Esophagus (tissue), 2 donors: ENCODE measurements at regions not wholly inside any gene's neighbourhood (a gene's known extent, or its start where the extent isn't known, plus 50 kb on each side); places are given as distances from the start of the nearest gene placed in this dataset.

Source experiments
- H3K27ac ChIP-seq, 2 donors: one replicate each; pipeline ENCODE4 v1.5.1; 2013; ENCODE audit warnings: low read depth in 2 of 2, mild to moderate bottlenecking in 2 of 2, inconsistent platforms in 1 of 2, low read length in 1 of 2, moderate library complexity in 1 of 2
- H3K27me3 ChIP-seq, 2 donors: one replicate each; pipeline ENCODE4 v1.6.1; 2013; ENCODE audit warnings: low read length in 2 of 2, control low read depth in 1 of 2, mild to moderate bottlenecking in 1 of 2; ENCODE audit not compliant: insufficient read depth in 2 of 2, control insufficient read depth in 1 of 2
- H3K36me3 ChIP-seq, 2 donors: one replicate each; pipeline ENCODE4 v1.6.1; 2013; ENCODE audit warnings: low read length in 1 of 2; ENCODE audit not compliant: control insufficient read depth in 2 of 2, insufficient read depth in 2 of 2
- H3K4me1 ChIP-seq, 2 donors: one replicate each; pipeline ENCODE4 v1.6.1; 2013; ENCODE audit warnings: low read length in 1 of 2; ENCODE audit not compliant: control insufficient read depth in 2 of 2, insufficient read depth in 2 of 2
- H3K4me3 ChIP-seq, 2 donors: one replicate each; pipeline ENCODE4 v1.5.1; 2013; ENCODE audit warnings: low read length in 2 of 2, mild to moderate bottlenecking in 2 of 2, low read depth in 1 of 2, moderate library complexity in 1 of 2
- H3K9me3 ChIP-seq, 2 donors: one replicate each; pipeline ENCODE4 v1.6.1; 2013; ENCODE audit warnings: mild to moderate bottlenecking in 2 of 2, low read depth in 1 of 2, low read length in 1 of 2, moderate library complexity in 1 of 2; ENCODE audit not compliant: control insufficient read depth in 2 of 2, insufficient read depth in 1 of 2
- WGBS, 2 donors: extraction: QIAGEN DNeasy Blood & Tissue Kit; methylation state at CpG; one replicate each; pipeline ENCODE4 v1.1.7; 2013; 5-methylcytosine and 5-hydroxymethylcytosine counted together
- donor health status: healthy with polysubstance abuse.
- donor health status: Bipolar disorder and iron deficiency.

- H3K9me3 ChIP-seq = no peaks in the 10 kb centered on the region
- H3K36me3 ChIP-seq = no peaks in the 10 kb centered on the region
- H3K4me3 ChIP-seq = no peak overlapping the region
- WGBS, 2 donors = 62 to 73% methylated on average over 1 of the region's 1 CpG
- no peaks in the 10 kb centered on the region for H3K4me1 ChIP-seq
- no peaks in the 10 kb centered on the region for H3K27me3 ChIP-seq
- no peak overlapping the region for H3K27ac ChIP-seq
Measured at GRCh38 chr6:8688821-8689220, 253.5 kb upstream of the SLC35B3 start.

- no peaks in the 10 kb centered on the region for H3K27me3 ChIP-seq
- no peak overlapping the region for H3K4me3 ChIP-seq
- no peaks in the 10 kb centered on the region for H3K9me3 ChIP-seq
- 81 to 84% methylated on average over 3 of the region's 3 CpGs for WGBS, 2 donors
- H3K27ac ChIP-seq = no peak overlapping the region
- no peaks in the 10 kb centered on the region for H3K4me1 ChIP-seq
- H3K36me3 ChIP-seq = no peaks in the 10 kb centered on the region
Measured at GRCh38 chr6:8686077-8686476, 250.7 kb upstream of the SLC35B3 start.

GRCh38 chr6:8683204-8683603, 247.9 kb upstream of the SLC35B3 start:
- Histone ChIP-seq H3K27me3 (no peaks in the 10 kb centered on the region), H3K27ac (no peak overlapping the region), H3K36me3 (no peaks in the 10 kb centered on the region), H3K4me1 (no peaks in the 10 kb centered on the region), H3K4me3 (no peak overlapping the region), H3K9me3 (no peaks in the 10 kb centered on the region)
- 74 to 81% methylated on average over 1 of the region's 1 CpG for WGBS, 2 donors

DNA sequence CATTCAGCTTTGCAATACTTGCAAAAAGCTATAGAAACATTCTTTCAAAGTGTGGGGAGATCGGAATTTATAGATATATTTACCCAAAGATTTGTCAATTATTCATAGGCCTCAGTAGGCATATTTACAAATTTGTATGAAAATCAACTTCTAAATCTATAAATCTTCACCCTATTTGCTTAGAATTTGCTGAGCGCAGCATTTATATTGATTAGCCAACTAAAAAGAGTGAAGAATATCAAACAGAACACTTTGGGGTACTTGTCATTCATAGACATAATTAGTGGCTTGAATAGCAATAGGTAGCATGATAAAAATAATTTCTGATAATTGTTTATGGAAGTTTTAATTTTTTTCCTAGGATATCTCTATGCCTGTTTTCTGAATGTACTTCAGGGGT, 244.5 kb upstream of the SLC35B3 start:
- Histone ChIP-seq H3K4me3 (no peak overlapping the region), H3K27ac (no peak overlapping the region), H3K27me3 (no peaks in the 10 kb centered on the region), H3K4me1 (no peaks in the 10 kb centered on the region), H3K9me3 (no peaks in the 10 kb centered on the region), H3K36me3 (no peaks in the 10 kb centered on the region)
- WGBS, 2 donors = 86 to 96% methylated on average over 2 of the region's 2 CpGs

GRCh38 chr6:8678466-8678865, 243.1 kb upstream of the SLC35B3 start:
- Histone ChIP-seq H3K36me3 (no peaks in the 10 kb centered on the region), H3K4me1 (no peaks in the 10 kb centered on the region), H3K9me3 (peaks cover 0 to 2% of the 10 kb centered on the region in 2 donors), H3K4me3 (no peak overlapping the region), H3K27me3 (no peaks in the 10 kb centered on the region), H3K27ac (no peak overlapping the region)
- WGBS, 2 donors = 92 to 96% methylated on average over 5 of the region's 5 CpGs

DNA sequence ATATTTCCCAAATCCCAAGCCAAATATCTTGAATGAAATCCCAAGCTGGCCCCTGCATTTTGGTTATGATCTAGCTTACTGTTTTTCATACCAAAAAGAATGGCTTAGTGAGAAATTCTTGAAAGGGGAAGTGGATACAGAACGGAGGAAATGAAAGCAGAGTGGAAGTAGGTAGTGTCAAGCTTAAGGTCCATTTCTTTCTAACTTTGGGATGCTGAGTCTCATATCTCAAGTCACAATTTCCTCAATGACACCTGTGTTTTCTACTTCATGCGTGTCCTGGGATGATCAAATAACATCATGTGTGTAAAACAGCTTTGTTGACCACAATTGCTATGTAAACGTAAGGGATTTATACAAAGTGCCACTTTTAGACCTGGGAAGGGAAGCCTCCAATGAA, 238.8 kb upstream of the SLC35B3 start:
- Histone ChIP-seq H3K27ac (no peak overlapping the region), H3K4me1 (no peaks in the 10 kb centered on the region), H3K27me3 (no peaks in the 10 kb centered on the region), H3K4me3 (no peak overlapping the region), H3K9me3 (peaks cover 0 to 2% of the 10 kb centered on the region in 2 donors), H3K36me3 (no peaks in the 10 kb centered on the region)
- WGBS, 2 donors = 81 to 85% methylated on average over 3 of the region's 3 CpGs

- Histone ChIP-seq H3K27ac (no peak overlapping the region), H3K27me3 (no peaks in the 10 kb centered on the region), H3K36me3 (no peaks in the 10 kb centered on the region), H3K9me3 (peaks cover 0 to 2% of the 10 kb centered on the region in 2 donors), H3K4me1 (no peaks in the 10 kb centered on the region), H3K4me3 (no peak overlapping the region)
- 74 to 91% methylated on average over 3 of the region's 3 CpGs for WGBS, 2 donors
Measured at GRCh38 chr6:8672882-8673281, 237.5 kb upstream of the SLC35B3 start.

GRCh38 chr6:8670792-8671191, 235.4 kb upstream of the SLC35B3 start:
- no peaks in the 10 kb centered on the region for H3K36me3 ChIP-seq
- H3K27me3 ChIP-seq = no peaks in the 10 kb centered on the region
- no peak overlapping the region for H3K27ac ChIP-seq
- no peaks in the 10 kb centered on the region for H3K4me1 ChIP-seq
- WGBS, 2 donors = 85 to 94% methylated on average over 1 of the region's 1 CpG
- peaks cover 0 to 2% of the 10 kb centered on the region in 2 donors for H3K9me3 ChIP-seq
- no peak overlapping the region for H3K4me3 ChIP-seq

DNA sequence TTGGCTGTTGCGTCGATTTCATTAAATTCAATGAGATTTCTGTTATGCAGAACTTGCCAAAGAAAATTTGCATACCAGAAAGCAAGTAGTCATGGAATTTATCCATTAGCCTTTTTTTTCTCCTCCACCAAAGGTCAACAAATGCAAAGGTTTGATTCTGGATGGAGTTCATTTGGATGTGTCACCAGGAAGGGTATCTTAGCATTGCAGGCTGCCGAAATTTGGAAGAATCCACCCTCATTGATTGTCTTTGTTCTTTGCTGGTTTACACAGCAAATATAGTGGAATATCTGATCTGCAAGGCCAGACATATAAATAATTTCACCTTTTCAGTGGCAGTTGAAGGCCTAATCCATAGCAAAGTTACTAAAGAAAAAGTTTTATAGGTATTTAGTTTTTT, 229.4 kb upstream of the SLC35B3 start:
- 87% methylated on average over 3 of the region's 3 CpGs for WGBS, 2 donors

GRCh38 chr6:8664070-8664469, 228.7 kb upstream of the SLC35B3 start:
- Histone ChIP-seq H3K36me3 (no peaks in the 10 kb centered on the region), H3K27ac (no peak overlapping the region), H3K4me3 (no peak overlapping the region), H3K4me1 (no peaks in the 10 kb centered on the region), H3K9me3 (no peaks in the 10 kb centered on the region), H3K27me3 (no peaks in the 10 kb centered on the region)
- WGBS, 2 donors = 80 to 86% methylated on average over 3 of the region's 3 CpGs

More for the DNA sequence above, 229.4 kb upstream of the SLC35B3 start:
- no peak overlapping the region for H3K27ac ChIP-seq
- no peaks in the 10 kb centered on the region for H3K4me1 ChIP-seq
- H3K36me3 ChIP-seq = no peaks in the 10 kb centered on the region
- H3K4me3 ChIP-seq = no peak overlapping the region
- H3K9me3 ChIP-seq = no peaks in the 10 kb centered on the region
- H3K27me3 ChIP-seq = no peaks in the 10 kb centered on the region
